H9 (cell line): ENCODE measurements at regions not wholly inside any gene's neighbourhood (a gene's known extent, or its start where the extent isn't known, plus 50 kb on each side); places are given as distances from the start of the nearest gene placed in this dataset.

Experiments used
- DNase-seq: peaks from one replicate; pipeline ENCODE4 v3.0.0-alpha.2; 2017
- H2AFZ ChIP-seq: one replicate; pipeline ENCODE4 v1.6.1; 2013; ENCODE audit warnings: mild to moderate bottlenecking, low read length, control low read depth, moderate library complexity
- H2AK5ac ChIP-seq: 2 replicates; pipeline ENCODE4 v1.6.1; 2013; ENCODE audit warnings: low read length, control low read depth, mixed read lengths; ENCODE audit not compliant: insufficient read length
- H2BK120ac ChIP-seq: one replicate; pipeline ENCODE4 v1.6.1; 2013; ENCODE audit warnings: low read depth, mild to moderate bottlenecking, low read length, control low read depth, inconsistent platforms; ENCODE audit not compliant: poor library complexity, severe bottlenecking
- H2BK12ac ChIP-seq: 2 replicates; pipeline ENCODE4 v1.6.1; 2013; ENCODE audit warnings: low read length, control low read depth, mixed read lengths, low read depth; ENCODE audit not compliant: insufficient read length
- H2BK15ac ChIP-seq: 2 replicates; pipeline ENCODE4 v1.6.1; 2013; ENCODE audit warnings: low read depth, low read length, control low read depth
- H2BK20ac ChIP-seq: one replicate; pipeline ENCODE4 v1.6.1; 2013; ENCODE audit warnings: low read depth, mild to moderate bottlenecking, low read length, control low read depth, inconsistent platforms; ENCODE audit not compliant: poor library complexity, severe bottlenecking
- H2BK5ac ChIP-seq: 2 replicates; pipeline ENCODE4 v1.6.1; 2013; ENCODE audit warnings: low read length, control low read depth, mixed read lengths; ENCODE audit not compliant: insufficient read length
- H3K14ac ChIP-seq: 2 replicates; pipeline ENCODE4 v1.6.1; 2013; ENCODE audit warnings: low read length, control low read depth; ENCODE audit not compliant: insufficient read depth
- H3K18ac ChIP-seq: 2 replicates; pipeline ENCODE4 v1.6.1; 2013; ENCODE audit warnings: low read depth, mild to moderate bottlenecking, mixed read lengths, low read length, control low read depth; ENCODE audit not compliant: insufficient read length
- H3K23ac ChIP-seq: 2 replicates; pipeline ENCODE4 v1.6.1; 2013; ENCODE audit warnings: low read length, control low read depth, mixed read lengths, low read depth; ENCODE audit not compliant: insufficient read length
- H3K23me2 ChIP-seq: 2 replicates; pipeline ENCODE4 v1.6.1; 2013; ENCODE audit warnings: low read depth, mild to moderate bottlenecking, mixed read lengths, low read length, control low read depth; ENCODE audit not compliant: insufficient read length, poor library complexity, severe bottlenecking
- H3K27ac ChIP-seq: 2 replicates; pipeline ENCODE4 v1.5.1; 2013; ENCODE audit warnings: low read length, control low read depth, mixed read lengths, low read depth; ENCODE audit not compliant: insufficient read length
- H3K27me3 ChIP-seq: 2 replicates; pipeline ENCODE4 v1.6.1; 2013; ENCODE audit warnings: low read length, control low read depth, inconsistent platforms; ENCODE audit not compliant: insufficient read depth
- H3K4ac ChIP-seq: 2 replicates; pipeline ENCODE4 v1.6.1; 2013; ENCODE audit warnings: low read depth, mild to moderate bottlenecking, control low read depth, inconsistent platforms, low read length, moderate library complexity
- H3K4me1 ChIP-seq: 2 replicates; pipeline ENCODE4 v1.6.1; 2013; ENCODE audit warnings: low read length, control low read depth, inconsistent platforms; ENCODE audit not compliant: insufficient read depth
- H3K4me2 ChIP-seq: 2 replicates; pipeline ENCODE4 v1.6.1; 2013; ENCODE audit warnings: low read length, control low read depth, mixed read lengths; ENCODE audit not compliant: insufficient read length, insufficient read depth
- H3K56ac ChIP-seq: 2 replicates; pipeline ENCODE4 v1.6.1; 2013; ENCODE audit warnings: low read depth, mild to moderate bottlenecking, mixed read lengths, low read length, control low read depth; ENCODE audit not compliant: insufficient read length
- H3K79me1 ChIP-seq: 2 replicates; pipeline ENCODE4 v1.6.1; 2013; ENCODE audit warnings: low read depth, mild to moderate bottlenecking, moderate library complexity, low read length, control low read depth, inconsistent platforms; ENCODE audit not compliant: insufficient read depth, poor library complexity, severe bottlenecking
- H3K79me2 ChIP-seq: 2 replicates; pipeline ENCODE4 v1.6.1; 2013; ENCODE audit warnings: low read length, control low read depth, inconsistent platforms; ENCODE audit not compliant: insufficient read depth
- H3K9ac ChIP-seq: 2 replicates; pipeline ENCODE4 v1.6.1; 2013; ENCODE audit warnings: low read length, control low read depth, mixed read lengths; ENCODE audit not compliant: insufficient read length; ENCODE audit errors: extremely low read depth
- H3K9me3 ChIP-seq: one replicate; pipeline ENCODE4 v1.6.1; 2013; ENCODE audit warnings: low read depth, low read length, inconsistent platforms; ENCODE audit not compliant: control insufficient read depth
- H3T11ph ChIP-seq: one replicate; pipeline ENCODE4 v1.6.1; 2013; ENCODE audit warnings: mild to moderate bottlenecking, low read length, control low read depth, inconsistent platforms
- H4K20me1 ChIP-seq: one replicate; pipeline ENCODE4 v1.6.1; 2013; ENCODE audit not compliant: control insufficient read depth, insufficient read length, insufficient read depth
- H4K5ac ChIP-seq: 2 replicates; pipeline ENCODE4 v1.6.1; 2013; ENCODE audit warnings: low read depth, mild to moderate bottlenecking, mixed read lengths, low read length, control low read depth; ENCODE audit not compliant: insufficient read length
- H4K8ac ChIP-seq: replicated peaks from 2 replicates; pipeline ENCODE4 v1.6.1; 2013; ENCODE audit warnings: low read length, control low read depth, mixed read lengths, low read depth; ENCODE audit not compliant: insufficient read length
- H4K91ac ChIP-seq: 2 replicates; pipeline ENCODE4 v1.6.1; 2013; ENCODE audit warnings: low read depth, mild to moderate bottlenecking, moderate library complexity, mixed read lengths, low read length, control low read depth; ENCODE audit not compliant: insufficient read length
- H3K27ac Mint-ChIP-seq, 3 experiments: 2 replicates in 2 of 3; 3 replicates in 1 of 3; pipeline ENCODE4 v1.8.0; 2020 to 2021; ENCODE audit warnings: mixed read lengths in 3 of 3, mild to moderate bottlenecking in 1 of 3, moderate library complexity in 1 of 3
- H3K27me3 Mint-ChIP-seq: 2 replicates; pipeline ENCODE4 v1.8.0; 2021; ENCODE audit warnings: low read depth, mild to moderate bottlenecking, moderate library complexity, mixed read lengths
- H3K36me3 Mint-ChIP-seq, 3 experiments: 2 replicates in 2 of 3; 3 replicates in 1 of 3; pipeline ENCODE4 v1.8.0; 2020 to 2021; ENCODE audit warnings: low read depth in 3 of 3, mixed read lengths in 3 of 3; ENCODE audit not compliant: insufficient read depth in 1 of 3
- H3K4me1 Mint-ChIP-seq, 2 experiments: 2 replicates each; pipeline ENCODE4 v1.8.0; 2020; ENCODE audit warnings: mixed read lengths in 2 of 2
- H3K4me3 Mint-ChIP-seq, 2 experiments: 2 replicates in 1 of 2; 3 replicates in 1 of 2; pipeline ENCODE4 v1.8.0; 2020 to 2021; ENCODE audit warnings: mild to moderate bottlenecking in 2 of 2, mixed read lengths in 2 of 2, moderate library complexity in 1 of 2
- H3K9me3 Mint-ChIP-seq, 2 experiments: 2 replicates in 1 of 2; 3 replicates in 1 of 2; pipeline ENCODE4 v1.8.0; 2020; ENCODE audit warnings: mild to moderate bottlenecking in 2 of 2, mixed read lengths in 2 of 2, moderate library complexity in 1 of 2
- WGBS: extraction: QIAGEN DNeasy Blood & Tissue Kit; methylation state at CpG from one replicate; pipeline ENCODE4 v1.1.7; 2013; ENCODE audit warnings: missing lambda C conversion rate, low lambda C conversion rate, mixed read lengths; ENCODE audit not compliant: insufficient read length; ENCODE audit errors: extremely low coverage; 5-methylcytosine and 5-hydroxymethylcytosine counted together
- TF ChIP-seq, protein P1 (sequence below): fragments of 200-600 bp; sonication (generic); conservative IDR thresholded peaks from 3 replicates; pipeline ENCODE4 v1.8.0; 2021; ENCODE audit warnings: antibody characterized with exemption, mild to moderate bottlenecking

DNA sequence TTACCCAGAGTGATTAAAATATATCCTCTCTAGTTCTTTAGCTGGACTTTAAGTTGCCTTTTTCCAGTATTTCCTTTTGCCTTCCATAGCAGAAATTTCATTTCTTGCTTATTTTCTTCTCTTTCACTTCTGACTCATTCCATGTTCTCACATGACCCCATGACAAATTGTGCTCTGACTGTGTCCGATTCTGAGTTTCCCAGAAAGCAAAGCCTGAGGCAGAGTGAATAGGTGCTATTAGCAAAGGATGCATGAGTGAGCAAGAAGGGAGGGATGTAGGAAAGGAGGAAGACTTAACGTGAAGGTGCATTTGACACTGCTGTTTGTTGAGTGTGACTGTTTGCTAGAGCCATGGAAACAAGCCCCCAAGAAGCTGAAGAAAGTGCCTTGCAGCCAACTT, 82.6 kb upstream of the CNTNAP4 start:
- Histone ChIP-seq H3T11ph (no peak overlapping the region), H4K8ac (no peak overlapping the region), H3K79me2 (no peaks in the 10 kb centered on the region), H3K9ac (no peak overlapping the region), H4K20me1 (no peaks in the 10 kb centered on the region), H3K4me2 (no peak overlapping the region), H2BK5ac (no peak overlapping the region), H2BK20ac (peak overlapping the region; percentile 45), H3K14ac (no peak overlapping the region), H2AFZ (peak overlapping the region; percentile 87), H3K27ac (no peak overlapping the region), H3K18ac (no peak overlapping the region), H2BK120ac (no peak overlapping the region), H2BK15ac (no peak overlapping the region), H4K5ac (no peak overlapping the region), H3K4ac (no peak overlapping the region), H3K79me1 (no peaks in the 10 kb centered on the region), H3K56ac (no peak overlapping the region), H3K23me2 (no peaks in the 10 kb centered on the region), H3K27me3 (no peaks in the 10 kb centered on the region), H3K23ac (no peak overlapping the region), H2BK12ac (no peak overlapping the region), H2AK5ac (no peak overlapping the region), H4K91ac (no peak overlapping the region), H3K4me1 (peaks cover 11% of the 10 kb centered on the region), H3K9me3 (no peaks in the 10 kb centered on the region)
- H3K27me3 Mint-ChIP-seq, result no peaks in the 10 kb centered on the region; the same call in none of the 2 replicates
- no peak overlapping the region for H3K4me3 Mint-ChIP-seq
- no CpG with 5 or more reads among the region's 2 CpGs for WGBS
- H3K4me1 Mint-ChIP-seq, result peaks cover 30 to 32% of the 10 kb centered on the region in 2 experiments
- no peaks in the 10 kb centered on the region for H3K9me3 Mint-ChIP-seq
- no peak for DNase-seq
- H3K36me3 Mint-ChIP-seq, result no peaks in the 10 kb centered on the region
- no peak overlapping the region for H3K27ac Mint-ChIP-seq
- TF ChIP-seq, protein P1, sequence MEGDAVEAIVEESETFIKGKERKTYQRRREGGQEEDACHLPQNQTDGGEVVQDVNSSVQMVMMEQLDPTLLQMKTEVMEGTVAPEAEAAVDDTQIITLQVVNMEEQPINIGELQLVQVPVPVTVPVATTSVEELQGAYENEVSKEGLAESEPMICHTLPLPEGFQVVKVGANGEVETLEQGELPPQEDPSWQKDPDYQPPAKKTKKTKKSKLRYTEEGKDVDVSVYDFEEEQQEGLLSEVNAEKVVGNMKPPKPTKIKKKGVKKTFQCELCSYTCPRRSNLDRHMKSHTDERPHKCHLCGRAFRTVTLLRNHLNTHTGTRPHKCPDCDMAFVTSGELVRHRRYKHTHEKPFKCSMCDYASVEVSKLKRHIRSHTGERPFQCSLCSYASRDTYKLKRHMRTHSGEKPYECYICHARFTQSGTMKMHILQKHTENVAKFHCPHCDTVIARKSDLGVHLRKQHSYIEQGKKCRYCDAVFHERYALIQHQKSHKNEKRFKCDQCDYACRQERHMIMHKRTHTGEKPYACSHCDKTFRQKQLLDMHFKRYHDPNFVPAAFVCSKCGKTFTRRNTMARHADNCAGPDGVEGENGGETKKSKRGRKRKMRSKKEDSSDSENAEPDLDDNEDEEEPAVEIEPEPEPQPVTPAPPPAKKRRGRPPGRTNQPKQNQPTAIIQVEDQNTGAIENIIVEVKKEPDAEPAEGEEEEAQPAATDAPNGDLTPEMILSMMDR, result no peak
